PC-9 (cell line): ENCODE measurements at regions not wholly inside any gene's neighbourhood (a gene's known extent, or its start where the extent isn't known, plus 50 kb on each side); places are given as distances from the start of the nearest gene placed in this dataset.

ENCODE experiments used
- EZH2 ChIP-seq: fragments of 200-600 bp; sonication (generic); IDR thresholded peaks from 2 replicates; pipeline ENCODE4 v1.8.0; 2017; ENCODE audit warnings: antibody characterized with exemption, low read depth
- TF ChIP-seq, protein P1 (sequence below): fragments of 200-600 bp; sonication (generic); conservative IDR thresholded peaks from 2 replicates; pipeline ENCODE4 v1.6.1; 2017; ENCODE audit warnings: mixed run types, antibody characterized with exemption, mild to moderate bottlenecking, moderate library complexity

DNA sequence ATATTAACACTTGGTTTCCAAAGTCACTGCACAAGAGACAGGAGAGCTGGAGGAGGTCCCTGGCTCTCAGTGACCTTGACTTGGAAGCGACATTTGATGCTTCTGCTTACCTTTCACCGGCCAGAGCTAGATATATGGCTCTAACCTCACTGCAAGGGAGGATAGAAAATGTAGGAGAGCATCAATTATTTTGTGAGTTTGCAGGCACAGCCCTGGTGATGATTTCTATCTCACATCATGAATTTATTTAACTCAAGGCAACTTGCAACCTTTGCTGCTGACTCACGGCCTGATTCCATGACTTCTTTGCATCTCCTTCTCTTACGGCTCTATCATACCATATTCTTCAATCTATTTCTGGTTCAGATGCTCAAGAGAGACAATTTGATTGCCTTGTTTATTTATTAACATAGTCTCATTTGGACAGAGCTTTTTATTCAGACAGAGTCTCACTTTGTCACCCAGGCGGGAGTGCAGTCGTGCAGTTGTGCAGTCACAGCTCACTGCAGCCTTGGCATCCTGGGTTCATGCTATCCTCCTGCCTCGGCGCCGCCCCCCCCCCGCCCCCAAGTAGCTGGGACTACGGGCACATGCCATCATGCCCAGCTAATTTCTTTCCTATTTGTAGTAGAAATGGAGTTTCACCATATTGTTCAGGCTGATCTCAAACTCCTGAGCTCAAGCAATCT lies 196.0 kb downstream of the REEP3 start:
- TF ChIP-seq, protein P1, sequence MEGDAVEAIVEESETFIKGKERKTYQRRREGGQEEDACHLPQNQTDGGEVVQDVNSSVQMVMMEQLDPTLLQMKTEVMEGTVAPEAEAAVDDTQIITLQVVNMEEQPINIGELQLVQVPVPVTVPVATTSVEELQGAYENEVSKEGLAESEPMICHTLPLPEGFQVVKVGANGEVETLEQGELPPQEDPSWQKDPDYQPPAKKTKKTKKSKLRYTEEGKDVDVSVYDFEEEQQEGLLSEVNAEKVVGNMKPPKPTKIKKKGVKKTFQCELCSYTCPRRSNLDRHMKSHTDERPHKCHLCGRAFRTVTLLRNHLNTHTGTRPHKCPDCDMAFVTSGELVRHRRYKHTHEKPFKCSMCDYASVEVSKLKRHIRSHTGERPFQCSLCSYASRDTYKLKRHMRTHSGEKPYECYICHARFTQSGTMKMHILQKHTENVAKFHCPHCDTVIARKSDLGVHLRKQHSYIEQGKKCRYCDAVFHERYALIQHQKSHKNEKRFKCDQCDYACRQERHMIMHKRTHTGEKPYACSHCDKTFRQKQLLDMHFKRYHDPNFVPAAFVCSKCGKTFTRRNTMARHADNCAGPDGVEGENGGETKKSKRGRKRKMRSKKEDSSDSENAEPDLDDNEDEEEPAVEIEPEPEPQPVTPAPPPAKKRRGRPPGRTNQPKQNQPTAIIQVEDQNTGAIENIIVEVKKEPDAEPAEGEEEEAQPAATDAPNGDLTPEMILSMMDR, result no peak
- no peak for TF ChIP-seq EZH2
